Pancreas (tissue), 10 donors: ENCODE measurements at regions not wholly inside any gene's neighbourhood (a gene's known extent, or its start where the extent isn't known, plus 50 kb on each side); places are given as distances from the start of the nearest gene placed in this dataset.

Experiments
- ATAC-seq, 4 donors: fragments of 200-7000 bp; cut with Tn5 transposase; one replicate each; pipeline versions ENCODE4 v1.8.0 to v1.9.1; 2020; ENCODE audit warnings: mild to moderate bottlenecking in 4 of 4, moderate library complexity in 4 of 4
- DNase-seq, 6 donors: peaks; one replicate each; pipeline ENCODE4 v3.0.0-alpha.2; 2020
- FAIRE-seq: peaks from 2 replicates; lab custom pipeline; 2012; peaks lifted over from hg19 to GRCh38; lab: Jason Lieb, UNC
- H3K27ac ChIP-seq, 4 donors: fragments of 200-600 bp; sonication (generic); 1 replicate in 3 of 4; 2 replicates in 1 of 4; pipeline versions ENCODE4 v1.5.0 to v1.8.0; 2020
- H3K27me3 ChIP-seq, 4 donors: fragments of 200-600 bp; one replicate each; pipeline ENCODE4 v1.8.0; 2021
- H3K36me3 ChIP-seq, 3 donors: fragments of 200-600 bp; sonication (generic) in 1 of 3; one replicate each; pipeline versions ENCODE4 v1.5.0 to v1.8.0; 2020 to 2021
- H3K4me1 ChIP-seq, 3 donors: fragments of 200-600 bp; one replicate each; pipeline ENCODE4 v1.8.0; 2021
- H3K4me3 ChIP-seq, 4 donors: fragments of 200-600 bp; sonication (generic) in 2 of 4; one replicate each; pipeline versions ENCODE4 v1.5.0 to v1.8.0; 2020 to 2021
- H3K9me3 ChIP-seq, 4 donors: fragments of 200-600 bp; one replicate each; pipeline ENCODE4 v1.8.0; 2021
- WGBS, 2 donors: extraction: QIAGEN DNeasy Blood & Tissue Kit; methylation state at CpG; one replicate each; pipeline ENCODE4 v1.1.7; 2013; 5-methylcytosine and 5-hydroxymethylcytosine counted together
- intact Hi-C, 3 donors: fragments of 100-400 bp; cut with DNase I; formaldehyde crosslinking; loops; one replicate each; pipeline versions ENCODE4 v1.11.1 to v1.14.2; 2022
- TF ChIP-seq, protein P1 (sequence below), 4 donors: fragments of 200-600 bp; sonication (generic) in 3 of 4; IDR thresholded peaks; one replicate each; pipeline versions ENCODE4 v1.5.0 to v1.8.0; 2021; ENCODE audit warnings: antibody characterized with exemption in 4 of 4
- donor health status: healthy with polysubstance abuse.
- donor health status: DM: no; HTN: no; CAD: no; lungs with moderate emphysema.
- donor health status: DM: no; HTN: no; CAD: no.
- donor health status: control.
- donor health status: control.
- donor health status: Bipolar disorder and iron deficiency.
- donor health status: DM: yes; HTN: yes; CAD: no.
- donor health status: DM: no; HTN: no; CAD: no.
- donor health status: DM: no; HTN: no; CAD: no.
- donor health status: DM: yes; HTN: yes; CAD: no.

GRCh38 chr18:67010919-67011318 lies 407.0 kb upstream of the CDH19 start:
- no peak for DNase-seq
- Histone ChIP-seq H3K4me3 (no peak overlapping the region), H3K27ac (no peak overlapping the region), H3K9me3 (no peaks in the 10 kb centered on the region), H3K36me3 (no peaks in the 10 kb centered on the region), H3K27me3 (no peaks in the 10 kb centered on the region), H3K4me1 (no peaks in the 10 kb centered on the region)
- FAIRE-seq, result no peak
- intact Hi-C loops, result no loop called here
- TF ChIP-seq, protein P1, sequence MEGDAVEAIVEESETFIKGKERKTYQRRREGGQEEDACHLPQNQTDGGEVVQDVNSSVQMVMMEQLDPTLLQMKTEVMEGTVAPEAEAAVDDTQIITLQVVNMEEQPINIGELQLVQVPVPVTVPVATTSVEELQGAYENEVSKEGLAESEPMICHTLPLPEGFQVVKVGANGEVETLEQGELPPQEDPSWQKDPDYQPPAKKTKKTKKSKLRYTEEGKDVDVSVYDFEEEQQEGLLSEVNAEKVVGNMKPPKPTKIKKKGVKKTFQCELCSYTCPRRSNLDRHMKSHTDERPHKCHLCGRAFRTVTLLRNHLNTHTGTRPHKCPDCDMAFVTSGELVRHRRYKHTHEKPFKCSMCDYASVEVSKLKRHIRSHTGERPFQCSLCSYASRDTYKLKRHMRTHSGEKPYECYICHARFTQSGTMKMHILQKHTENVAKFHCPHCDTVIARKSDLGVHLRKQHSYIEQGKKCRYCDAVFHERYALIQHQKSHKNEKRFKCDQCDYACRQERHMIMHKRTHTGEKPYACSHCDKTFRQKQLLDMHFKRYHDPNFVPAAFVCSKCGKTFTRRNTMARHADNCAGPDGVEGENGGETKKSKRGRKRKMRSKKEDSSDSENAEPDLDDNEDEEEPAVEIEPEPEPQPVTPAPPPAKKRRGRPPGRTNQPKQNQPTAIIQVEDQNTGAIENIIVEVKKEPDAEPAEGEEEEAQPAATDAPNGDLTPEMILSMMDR (IDR thresholded peaks at IDR 0.05), result no peak
- ATAC-seq, result peak in 1 of 4 donors; percentile 39

GRCh38 chr18:67007999-67008398 lies 404.1 kb upstream of the CDH19 start:
- TF ChIP-seq, protein P1 (IDR thresholded peaks at IDR 0.05), result no peak
- H3K27ac ChIP-seq, result no peak overlapping the region
- H3K27me3 ChIP-seq, result no peaks in the 10 kb centered on the region
- no peaks in the 10 kb centered on the region for H3K9me3 ChIP-seq
- WGBS, 2 donors, result 54 to 65% methylated on average over 1 of the region's 1 CpG
- no peaks in the 10 kb centered on the region for H3K36me3 ChIP-seq
- H3K4me3 ChIP-seq, result no peak overlapping the region
- no peaks in the 10 kb centered on the region for H3K4me1 ChIP-seq
- no peak for DNase-seq
- no peak for ATAC-seq
- FAIRE-seq, result peak; percentile 97
- intact Hi-C loops, result no loop called here

GRCh38 chr18:67007085-67007484 lies 403.2 kb upstream of the CDH19 start:
- no peaks in the 10 kb centered on the region for H3K4me1 ChIP-seq
- TF ChIP-seq, protein P1 (IDR thresholded peaks at IDR 0.05), result no peak
- H3K36me3 ChIP-seq, result no peaks in the 10 kb centered on the region
- no peak overlapping the region for H3K27ac ChIP-seq
- no peaks in the 10 kb centered on the region for H3K9me3 ChIP-seq
- no peak for FAIRE-seq
- no peak for DNase-seq
- 90 to 92% methylated on average over 1 of the region's 1 CpG for WGBS, 2 donors
- H3K27me3 ChIP-seq, result no peaks in the 10 kb centered on the region
- no peak for ATAC-seq
- no peak overlapping the region for H3K4me3 ChIP-seq
- intact Hi-C loops, result no loop called here

DNA sequence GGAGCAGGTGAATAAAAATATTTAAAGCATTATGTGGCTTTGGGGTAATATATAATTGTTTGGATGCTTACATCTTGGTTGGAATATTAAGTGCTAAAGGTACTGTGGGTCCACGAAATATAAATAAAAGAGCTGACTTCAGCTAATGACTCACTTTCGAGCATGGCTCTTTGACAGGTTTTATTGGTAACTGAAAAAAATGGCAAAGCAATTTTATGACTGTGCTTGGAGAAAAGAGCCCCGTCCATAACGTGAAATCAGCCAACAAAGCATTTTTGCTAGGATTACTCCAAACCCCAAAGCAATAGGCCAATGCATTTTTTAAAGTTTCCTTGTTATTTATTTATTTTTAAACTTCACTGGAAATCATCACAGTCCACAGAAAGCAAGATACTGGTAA lies 397.2 kb upstream of the CDH19 start:
- Histone ChIP-seq H3K9me3 (no peaks in the 10 kb centered on the region), H3K4me1 (no peaks in the 10 kb centered on the region), H3K27ac (no peak overlapping the region), H3K27me3 (no peaks in the 10 kb centered on the region), H3K4me3 (no peak overlapping the region), H3K36me3 (no peaks in the 10 kb centered on the region)
- intact Hi-C loops, result no loop called here
- ATAC-seq, result no peak
- TF ChIP-seq, protein P1 (IDR thresholded peaks at IDR 0.05), result no peak
- DNase-seq, result no peak
- no peak for FAIRE-seq
- 48 to 59% methylated on average over 4 of the region's 4 CpGs for WGBS, 2 donors

DNA sequence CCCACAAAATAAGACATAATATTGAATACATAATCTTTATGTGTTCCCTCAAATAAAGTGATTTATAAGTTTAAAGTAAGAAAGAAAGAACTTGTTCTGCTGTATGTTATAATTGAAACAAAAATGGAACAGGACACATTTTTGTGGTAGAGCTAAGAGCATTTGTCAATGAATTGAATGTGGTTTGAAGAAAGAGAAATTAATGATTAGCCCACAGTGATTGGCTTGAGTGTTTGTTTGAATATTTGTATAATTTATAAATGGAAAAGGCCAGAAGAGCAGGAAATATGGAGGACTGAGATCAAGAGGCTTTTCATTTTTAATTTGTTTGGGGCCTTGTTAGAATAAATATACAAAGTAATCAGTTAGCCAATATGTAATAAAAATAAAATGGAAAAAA lies 395.1 kb upstream of the CDH19 start:
- DNase-seq (no peak), ATAC-seq (no peak), FAIRE-seq (no peak)
- H3K4me1 ChIP-seq, result no peaks in the 10 kb centered on the region
- TF ChIP-seq, protein P1 (IDR thresholded peaks at IDR 0.05), result no peak
- H3K9me3 ChIP-seq, result no peaks in the 10 kb centered on the region
- no peak overlapping the region for H3K27ac ChIP-seq
- H3K36me3 ChIP-seq, result no peaks in the 10 kb centered on the region
- H3K4me3 ChIP-seq, result no peak overlapping the region
- intact Hi-C loops, result no loop called here
- H3K27me3 ChIP-seq, result no peaks in the 10 kb centered on the region
